ENCODE measurements at regions not wholly inside any gene's neighbourhood (a gene's known extent, or its start where the extent isn't known, plus 50 kb on each side); places are given as distances from the start of the nearest gene placed in this dataset.

- H3K27me3 Mint-ChIP-seq, result peaks cover 29 to 40% of the 10 kb centered on the region in 2 donors
- no peak for ATAC-seq (replicated peaks)
These were observed 217.0 kb downstream of the C1D start for GRCh38 chr2:67845621-67846369.

GRCh38 chr2:67846370-67847070, 216.3 kb downstream of the C1D start:
- Mint-ChIP-seq H3K9me3 (no peaks in the 10 kb centered on the region), H3K4me3 (no peak overlapping the region), H3K27ac (no peak overlapping the region), H3K36me3 (ENCODE audit: insufficient read depth) (no peaks in the 10 kb centered on the region), H3K27me3 (peaks cover 37 to 43% of the 10 kb centered on the region in 2 donors), H3K4me1 (ENCODE audit: low read depth in 2 of 2) (no peaks in the 10 kb centered on the region)
- no peak for ATAC-seq (replicated peaks)
- DNase-seq, result peak in 1 of 3 experiments; percentile 8

More at GRCh38 chr2:67845621-67846369, 217.0 kb downstream of the C1D start:
- Mint-ChIP-seq H3K9me3 (no peaks in the 10 kb centered on the region), H3K27ac (no peak overlapping the region), H3K4me3 (no peak overlapping the region), H3K36me3 (ENCODE audit: insufficient read depth) (no peaks in the 10 kb centered on the region), H3K4me1 (ENCODE audit: low read depth in 2 of 2) (no peaks in the 10 kb centered on the region)
- no peak for DNase-seq

- no peaks in the 10 kb centered on the region for H3K36me3 Mint-ChIP-seq (ENCODE audit: insufficient read depth)
- no peak for DNase-seq
- H3K27me3 Mint-ChIP-seq, result peaks cover 21 to 34% of the 10 kb centered on the region in 2 donors
- H3K4me3 Mint-ChIP-seq, result no peak overlapping the region
- no peaks in the 10 kb centered on the region for H3K4me1 Mint-ChIP-seq (ENCODE audit: low read depth in 2 of 2)
- no peaks in the 10 kb centered on the region for H3K9me3 Mint-ChIP-seq
- no peak overlapping the region for H3K27ac Mint-ChIP-seq
- ATAC-seq (replicated peaks), result no peak
These were observed 214.1 kb downstream of the C1D start for GRCh38 chr2:67848551-67849285.

- DNase-seq, result no peak
- no peaks in the 10 kb centered on the region for H3K9me3 Mint-ChIP-seq
- H3K36me3 Mint-ChIP-seq (ENCODE audit: insufficient read depth), result no peaks in the 10 kb centered on the region
- no peaks in the 10 kb centered on the region for H3K4me1 Mint-ChIP-seq (ENCODE audit: low read depth in 2 of 2)
- ATAC-seq (replicated peaks), result no peak
- H3K27ac Mint-ChIP-seq, result no peak overlapping the region
- peaks cover 14 to 27% of the 10 kb centered on the region in 2 donors for H3K27me3 Mint-ChIP-seq
- no peak overlapping the region for H3K4me3 Mint-ChIP-seq
These were observed 211.8 kb downstream of the C1D start for GRCh38 chr2:67851016-67851415.

GRCh38 chr2:67851956-67852824, 210.6 kb downstream of the C1D start:
- Mint-ChIP-seq H3K4me1 (ENCODE audit: low read depth in 2 of 2) (no peaks in the 10 kb centered on the region), H3K27ac (no peak overlapping the region), H3K36me3 (ENCODE audit: insufficient read depth) (no peaks in the 10 kb centered on the region), H3K4me3 (no peak overlapping the region), H3K27me3 (peaks cover 14 to 27% of the 10 kb centered on the region in 2 donors), H3K9me3 (no peaks in the 10 kb centered on the region)
- ATAC-seq (replicated peaks) (no peak), DNase-seq (no peak)

GRCh38 chr2:67854103-67854743, 208.6 kb downstream of the C1D start:
- Mint-ChIP-seq H3K9me3 (no peaks in the 10 kb centered on the region), H3K4me3 (no peak overlapping the region), H3K27ac (no peak overlapping the region), H3K4me1 (ENCODE audit: low read depth in 2 of 2) (no peaks in the 10 kb centered on the region), H3K36me3 (ENCODE audit: insufficient read depth) (no peaks in the 10 kb centered on the region), H3K27me3 (peaks cover 14 to 22% of the 10 kb centered on the region in 2 donors)
- ATAC-seq (replicated peaks) (no peak), DNase-seq (no peak)

GRCh38 chr2:67854798-67855197, 208.0 kb downstream of the C1D start:
- Mint-ChIP-seq H3K4me3 (no peak overlapping the region), H3K9me3 (no peaks in the 10 kb centered on the region)
- no peak for ATAC-seq (replicated peaks)

GRCh38 chr2:67856866-67857265, 205.9 kb downstream of the C1D start:
- DNase-seq, result no peak

More at GRCh38 chr2:67854798-67855197, 208.0 kb downstream of the C1D start:
- Mint-ChIP-seq H3K27me3 (peaks cover 14 to 22% of the 10 kb centered on the region in 2 donors), H3K36me3 (ENCODE audit: insufficient read depth) (no peaks in the 10 kb centered on the region), H3K27ac (no peak overlapping the region), H3K4me1 (ENCODE audit: low read depth in 2 of 2) (no peaks in the 10 kb centered on the region)
- DNase-seq, result no peak

GRCh38 chr2:67857836-67858235, 205.0 kb downstream of the C1D start:
- ATAC-seq (replicated peaks), result no peak
- no peak overlapping the region for H3K27ac Mint-ChIP-seq
- no peak overlapping the region for H3K4me3 Mint-ChIP-seq
- H3K27me3 Mint-ChIP-seq, result peaks cover 0 to 13% of the 10 kb centered on the region in 2 donors
- no peaks in the 10 kb centered on the region for H3K36me3 Mint-ChIP-seq (ENCODE audit: insufficient read depth)
- no peaks in the 10 kb centered on the region for H3K4me1 Mint-ChIP-seq (ENCODE audit: low read depth in 2 of 2)
- no peaks in the 10 kb centered on the region for H3K9me3 Mint-ChIP-seq
- DNase-seq, result no peak

More at GRCh38 chr2:67856866-67857265, 205.9 kb downstream of the C1D start:
- no peaks in the 10 kb centered on the region for H3K9me3 Mint-ChIP-seq
- no peak overlapping the region for H3K27ac Mint-ChIP-seq
- H3K36me3 Mint-ChIP-seq (ENCODE audit: insufficient read depth), result no peaks in the 10 kb centered on the region
- H3K4me1 Mint-ChIP-seq (ENCODE audit: low read depth in 2 of 2), result no peaks in the 10 kb centered on the region
- ATAC-seq (replicated peaks), result no peak
- H3K27me3 Mint-ChIP-seq, result peaks cover 0 to 17% of the 10 kb centered on the region in 2 donors
- H3K4me3 Mint-ChIP-seq, result no peak overlapping the region

- ATAC-seq (replicated peaks), result no peak
- H3K9me3 Mint-ChIP-seq, result no peaks in the 10 kb centered on the region
- H3K36me3 Mint-ChIP-seq (ENCODE audit: insufficient read depth), result no peaks in the 10 kb centered on the region
- H3K27me3 Mint-ChIP-seq, result peaks cover 0 to 6% of the 10 kb centered on the region in 2 donors
- DNase-seq, result no peak
- no peak overlapping the region for H3K27ac Mint-ChIP-seq
- H3K4me1 Mint-ChIP-seq (ENCODE audit: low read depth in 2 of 2), result no peaks in the 10 kb centered on the region
- no peak overlapping the region for H3K4me3 Mint-ChIP-seq
These were observed 203.9 kb downstream of the C1D start for GRCh38 chr2:67858886-67859285.

GRCh38 chr2:67865917-67866316, 196.9 kb downstream of the C1D start:
- no peaks in the 10 kb centered on the region for H3K36me3 Mint-ChIP-seq (ENCODE audit: insufficient read depth)
- H3K27me3 Mint-ChIP-seq, result peaks cover 10 to 22% of the 10 kb centered on the region in 2 donors
- no peaks in the 10 kb centered on the region for H3K4me1 Mint-ChIP-seq (ENCODE audit: low read depth in 2 of 2)
- H3K27ac Mint-ChIP-seq, result no peak overlapping the region
- DNase-seq (no peak), ATAC-seq (replicated peaks) (no peak)
- H3K9me3 Mint-ChIP-seq, result no peaks in the 10 kb centered on the region
- H3K4me3 Mint-ChIP-seq, result no peak overlapping the region

- no peaks in the 10 kb centered on the region for H3K9me3 Mint-ChIP-seq
- H3K36me3 Mint-ChIP-seq (ENCODE audit: insufficient read depth), result no peaks in the 10 kb centered on the region
- DNase-seq (no peak), ATAC-seq (replicated peaks) (no peak)
- peaks cover 10 to 16% of the 10 kb centered on the region in 2 donors for H3K27me3 Mint-ChIP-seq
- H3K4me1 Mint-ChIP-seq (ENCODE audit: low read depth in 2 of 2), result no peaks in the 10 kb centered on the region
- H3K27ac Mint-ChIP-seq, result no peak overlapping the region
- H3K4me3 Mint-ChIP-seq, result no peak overlapping the region
These were observed 195.1 kb downstream of the C1D start for GRCh38 chr2:67867735-67868134.
